GM19372 (cell line): ENCODE measurements at regions not wholly inside any gene's neighbourhood (a gene's known extent, or its start where the extent isn't known, plus 50 kb on each side); places are given as distances from the start of the nearest gene placed in this dataset.
A peak's percentile ranks its signal among the peaks of the same experiment; 100 is the strongest.
"Not testable (repeated sequence)": the region's sequence is repeated elsewhere in the genome, so short reads cannot be mapped to it uniquely, and the experiment has no call there.

ENCODE experiments used
- ATAC-seq: cut with Tn5 transposase; IDR thresholded peaks from one replicate; pipeline ENCODE4 v1.9.1; 2021; ENCODE audit warnings: mild to moderate bottlenecking, low read depth, moderate library complexity; ENCODE audit not compliant: unreplicated experiment

GRCh38 chr11:86150847-86151173, 81.9 kb upstream of the PICALM start:
- no peak for ATAC-seq

GRCh38 chr11:86149792-86150191, 80.9 kb upstream of the PICALM start:
- no peak for ATAC-seq

DNA sequence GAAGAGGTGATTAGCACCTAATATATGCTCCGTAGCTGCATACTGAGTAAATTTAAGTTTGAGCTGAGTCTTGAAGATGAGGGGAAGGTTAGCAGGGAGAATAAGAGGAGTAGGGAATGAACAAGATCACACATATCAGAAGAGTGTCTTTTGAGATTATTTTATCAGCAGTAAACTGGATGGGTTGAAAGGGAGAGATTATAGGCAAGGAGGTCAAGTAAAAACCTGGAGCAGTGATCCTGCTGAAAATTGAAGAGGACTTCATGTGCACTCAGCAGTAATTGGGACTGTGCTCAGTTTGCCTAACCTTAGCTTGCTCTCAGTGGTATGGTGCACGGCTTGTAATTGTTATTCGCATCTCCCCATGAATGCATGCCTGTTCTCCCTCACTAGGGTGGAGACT, 79.5 kb upstream of the PICALM start:
- ATAC-seq: no peak

GRCh38 chr11:86147004-86147403, 78.1 kb upstream of the PICALM start:
- ATAC-seq: no peak

- ATAC-seq: no peak
Observed at GRCh38 chr11:86145439-86146156, 76.7 kb upstream of the PICALM start.

DNA sequence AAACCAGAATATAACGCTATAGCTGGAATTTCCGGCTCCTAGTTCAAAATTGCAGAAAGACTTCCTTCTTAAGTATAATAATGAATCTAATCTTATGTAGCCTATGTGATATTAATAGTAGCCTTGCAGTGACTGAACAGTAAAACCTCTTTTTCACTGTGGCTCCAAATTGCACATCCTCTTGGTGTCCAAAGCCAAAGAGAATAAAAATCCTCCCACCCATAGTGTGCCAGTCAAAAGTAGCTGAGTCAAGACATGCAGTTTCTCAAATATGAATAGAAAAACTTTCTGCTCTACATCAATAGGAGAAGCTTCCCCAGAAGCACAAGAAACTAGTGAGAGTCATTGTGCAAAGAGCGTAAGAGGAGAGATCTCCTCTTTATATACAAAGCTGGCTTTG, 76.0 kb upstream of the PICALM start:
- no peak for ATAC-seq

DNA sequence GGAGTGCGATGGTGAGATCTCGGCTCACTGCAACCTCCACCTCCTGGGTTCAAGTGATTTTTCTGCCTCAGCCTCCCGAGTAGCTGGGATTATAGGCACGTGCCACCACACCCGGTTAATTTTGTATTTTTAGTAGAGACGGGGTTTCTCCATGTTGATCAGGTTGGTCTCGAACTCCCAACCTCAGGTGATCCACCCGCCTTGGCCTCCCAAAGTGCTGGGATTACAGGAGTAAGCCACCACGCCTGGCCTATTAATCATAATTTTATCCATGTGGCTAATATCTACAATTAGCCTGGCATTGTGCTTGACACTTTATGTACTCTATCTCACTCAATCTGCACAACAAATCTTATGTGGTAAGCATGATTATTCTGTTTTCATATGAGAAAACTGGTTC, 75.2 kb upstream of the PICALM start:
- ATAC-seq: not testable (repeated sequence)

DNA sequence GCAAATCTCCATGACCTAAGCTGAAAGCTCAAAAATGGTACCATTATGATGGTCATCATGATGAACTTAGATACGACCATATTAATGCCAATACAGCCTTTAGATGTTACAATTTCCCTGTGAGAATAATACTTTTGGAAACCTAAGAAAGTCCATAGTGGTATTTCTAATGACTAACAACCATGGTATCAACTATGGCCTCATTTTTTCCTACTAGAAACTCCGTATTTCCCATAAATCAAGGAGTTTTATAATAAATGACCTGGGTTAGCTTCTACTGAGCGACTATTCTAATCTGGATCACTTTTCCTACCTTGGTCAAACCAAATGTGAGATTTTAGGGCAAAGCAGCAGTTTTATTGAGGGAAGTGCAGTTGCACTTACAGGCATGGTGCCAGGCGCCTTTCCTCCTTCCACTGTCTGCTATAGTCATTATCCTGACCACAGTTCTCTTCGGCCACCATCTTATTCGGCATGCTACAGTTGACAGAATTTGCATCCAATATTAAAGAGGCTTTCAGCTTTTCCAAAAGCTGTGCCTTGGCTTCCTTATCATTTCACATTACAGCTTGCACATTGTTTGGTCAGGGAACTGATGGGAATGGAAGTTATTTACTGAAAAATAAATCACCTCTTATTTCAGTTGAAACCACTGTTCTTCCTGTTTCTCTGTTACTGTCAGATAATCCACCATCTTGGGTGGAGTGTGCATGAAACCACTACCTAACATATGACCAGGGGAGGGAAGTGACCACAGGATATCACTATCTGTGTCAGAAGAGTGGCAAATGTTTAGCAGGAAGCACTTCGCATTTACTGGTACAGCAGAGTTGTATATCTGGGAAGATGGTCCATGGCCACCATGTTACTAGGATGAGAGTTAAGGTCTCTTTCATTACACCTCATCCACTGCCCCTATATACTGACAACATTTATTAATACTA, 74.5 kb upstream of the PICALM start:
- ATAC-seq: no peak

DNA sequence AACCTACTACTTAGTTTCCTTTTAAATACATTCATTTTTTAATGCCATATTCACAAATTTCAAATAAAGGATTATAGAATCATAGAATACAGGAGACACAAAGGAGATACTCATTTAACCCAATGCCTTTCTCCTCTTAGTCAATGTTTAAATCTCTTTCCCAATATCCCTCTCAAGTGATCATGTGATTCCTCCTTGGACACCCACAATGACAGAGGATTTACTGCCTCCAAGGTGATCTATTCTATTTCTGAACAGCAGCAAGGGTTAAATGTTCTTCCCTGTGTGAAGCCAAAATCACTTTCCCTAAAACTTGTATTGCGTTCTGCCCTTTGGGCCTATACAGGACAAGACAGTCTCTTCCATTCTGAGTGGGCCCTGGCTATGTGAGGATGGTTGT, 73.3 kb upstream of the PICALM start:
- ATAC-seq: no peak

DNA sequence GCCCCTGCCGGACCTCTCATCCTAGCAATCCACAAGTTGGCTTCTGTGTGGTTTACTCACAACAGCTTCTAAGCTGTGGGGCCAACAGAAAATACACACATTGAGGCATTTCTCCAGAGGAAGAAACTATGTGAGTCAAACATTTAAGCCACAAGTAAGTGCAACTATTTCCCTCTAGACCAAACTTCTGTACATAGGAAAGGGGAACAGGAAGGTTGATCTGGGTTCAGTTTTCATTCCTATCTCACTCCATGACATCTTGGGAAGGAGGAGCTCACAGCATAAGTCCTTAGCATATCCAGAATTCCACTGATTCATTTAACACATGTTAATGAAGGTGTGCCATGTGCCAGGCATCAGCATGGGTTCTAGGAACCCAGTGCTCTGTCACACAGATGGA, 72.8 kb upstream of the PICALM start:
- no peak for ATAC-seq

- ATAC-seq: no peak
Observed at GRCh38 chr11:86140334-86140990, 71.6 kb upstream of the PICALM start.

DNA sequence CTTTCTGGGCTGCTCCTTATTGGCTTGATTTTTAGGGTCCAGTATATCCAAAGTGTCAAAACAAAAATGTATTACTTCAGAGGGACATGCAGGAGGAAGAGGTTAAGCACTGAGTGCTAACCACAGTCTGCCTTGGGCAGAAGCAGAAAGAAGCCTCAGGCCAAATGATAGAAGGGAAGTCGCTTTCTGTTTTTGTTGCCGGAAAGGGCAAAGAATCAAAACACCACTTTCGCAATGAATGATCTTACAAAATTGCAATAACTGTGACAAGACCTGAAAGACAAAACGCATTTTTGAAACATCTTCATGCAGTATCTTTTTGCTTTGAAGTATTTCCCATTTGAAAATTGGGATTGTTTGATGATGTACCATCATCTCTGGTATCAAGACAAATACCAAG, 70.1 kb upstream of the PICALM start:
- ATAC-seq: peak; percentile 76

GRCh38 chr11:86136538-86136937, 67.7 kb upstream of the PICALM start:
- ATAC-seq: no peak

DNA sequence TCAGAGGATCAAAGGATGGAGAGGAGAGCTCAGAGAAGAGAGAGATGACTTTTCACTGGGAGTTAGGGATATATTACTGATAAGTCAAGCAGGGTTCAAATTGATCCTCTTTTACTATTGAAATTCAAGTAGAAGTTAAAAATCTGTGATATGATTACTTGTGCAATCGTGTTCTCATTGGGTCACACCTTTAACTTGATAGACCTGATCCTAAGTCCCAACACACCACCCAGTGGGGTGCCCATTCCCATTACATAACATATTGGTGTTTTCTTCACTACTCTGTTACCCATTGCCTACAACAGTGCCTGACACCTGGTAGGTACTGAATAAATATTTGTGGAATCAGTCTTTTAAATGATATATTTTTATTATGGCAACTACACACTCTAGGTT, 66.4 kb upstream of the PICALM start:
- ATAC-seq: no peak

GRCh38 chr11:86134580-86135318, 65.9 kb upstream of the PICALM start:
- ATAC-seq: no peak

- no peak for ATAC-seq
Observed at GRCh38 chr11:86132667-86133249, 63.9 kb upstream of the PICALM start.

DNA sequence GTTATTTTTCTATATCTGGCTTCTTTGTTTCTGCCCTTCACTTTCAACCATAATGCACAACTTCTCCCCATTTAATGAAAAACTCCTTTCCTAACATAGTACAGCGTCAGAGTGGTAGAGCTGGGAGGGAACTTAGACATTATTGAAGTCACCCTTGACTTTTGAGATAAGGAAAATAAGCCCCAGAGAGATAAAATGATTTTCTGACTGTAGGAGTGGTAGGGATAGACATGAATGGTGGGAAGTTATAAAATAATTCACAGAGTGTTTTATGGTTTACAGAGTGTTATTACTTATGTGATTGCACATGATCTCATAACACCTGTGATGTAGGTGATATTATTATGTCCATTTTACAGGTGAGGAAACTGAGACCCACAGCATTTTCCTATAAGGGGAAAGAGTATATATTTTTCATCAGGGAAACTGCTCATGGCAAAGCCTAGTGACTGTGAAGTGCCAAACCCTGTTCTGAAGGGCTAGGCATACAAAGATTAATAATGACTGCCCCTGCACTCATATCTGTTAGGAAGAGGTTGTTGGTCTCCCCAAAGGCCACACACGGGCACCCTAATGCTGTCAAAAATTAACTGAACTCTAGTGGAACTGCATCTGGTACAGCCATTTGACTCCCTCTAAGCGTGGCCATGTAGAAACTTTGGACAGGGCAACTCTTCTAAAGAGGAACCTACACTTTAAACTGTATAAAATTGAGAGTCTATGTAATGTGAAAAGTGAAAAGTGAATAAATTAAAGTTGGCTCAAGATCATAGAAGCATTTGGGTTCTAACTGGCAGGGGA, 61.1 kb upstream of the PICALM start:
- ATAC-seq: peak; percentile 71

DNA sequence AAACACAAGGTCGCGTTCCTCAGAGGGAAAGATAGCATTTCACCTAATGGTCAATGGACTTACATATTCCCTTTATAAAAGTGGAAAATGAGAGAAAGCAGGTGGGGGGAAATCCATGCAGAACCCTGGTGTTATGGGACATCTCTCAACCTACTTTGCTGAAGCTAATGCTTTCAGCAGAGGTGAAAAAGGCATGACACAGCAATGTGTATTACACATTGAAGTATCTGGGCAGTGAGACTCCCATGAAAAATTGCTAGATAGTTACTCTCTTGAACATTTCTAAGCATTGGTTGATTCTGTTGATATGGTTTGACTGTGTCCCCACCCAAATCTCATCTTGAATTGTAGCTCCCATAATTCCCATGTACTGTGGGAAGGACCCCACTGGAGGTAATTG, 60.0 kb upstream of the PICALM start:
- ATAC-seq: no peak

DNA sequence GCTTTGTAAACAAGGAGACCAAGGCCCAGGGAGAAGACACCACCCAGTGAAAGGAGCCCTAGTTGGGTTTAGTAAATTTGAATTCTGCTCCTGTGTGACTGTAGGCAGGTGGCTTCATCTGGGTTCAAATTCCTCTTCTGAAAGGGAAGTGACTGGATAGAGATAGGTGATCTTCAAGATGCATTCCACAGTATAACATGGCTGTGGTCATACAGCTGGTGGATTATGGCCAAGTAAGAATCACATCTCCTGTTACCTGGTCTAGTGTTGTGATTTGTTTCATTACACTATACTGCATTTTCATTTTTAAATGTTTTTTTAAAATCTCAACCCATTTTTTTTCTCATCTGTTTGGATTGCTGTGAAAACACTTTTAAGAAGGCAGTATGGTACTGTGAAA, 58.0 kb upstream of the PICALM start:
- ATAC-seq: no peak
